Esophagus squamous epithelium (tissue), 4 donors: ENCODE measurements at regions not wholly inside any gene's neighbourhood (a gene's known extent, or its start where the extent isn't known, plus 50 kb on each side); places are given as distances from the start of the nearest gene placed in this dataset.

Experiments
- POLR2A ChIP-seq, 4 donors: fragments of 450-650 bp; IDR thresholded peaks; one replicate each; pipeline ENCODE4 v1.6.1; 2017; ENCODE audit warnings: antibody characterized with exemption in 4 of 4, mild to moderate bottlenecking in 4 of 4, moderate library complexity in 3 of 4
- TF ChIP-seq, protein P1 (sequence below), 6 experiments: fragments of 450-650 bp in 4 of 6; fragments of 200-600 bp in 2 of 6; sonication (generic) in 2 of 6; IDR thresholded peaks; one replicate each; pipeline ENCODE4 v1.5.1; 2016 to 2019; ENCODE audit warnings: antibody characterized with exemption in 6 of 6, mild to moderate bottlenecking in 4 of 6, moderate library complexity in 4 of 6

DNA sequence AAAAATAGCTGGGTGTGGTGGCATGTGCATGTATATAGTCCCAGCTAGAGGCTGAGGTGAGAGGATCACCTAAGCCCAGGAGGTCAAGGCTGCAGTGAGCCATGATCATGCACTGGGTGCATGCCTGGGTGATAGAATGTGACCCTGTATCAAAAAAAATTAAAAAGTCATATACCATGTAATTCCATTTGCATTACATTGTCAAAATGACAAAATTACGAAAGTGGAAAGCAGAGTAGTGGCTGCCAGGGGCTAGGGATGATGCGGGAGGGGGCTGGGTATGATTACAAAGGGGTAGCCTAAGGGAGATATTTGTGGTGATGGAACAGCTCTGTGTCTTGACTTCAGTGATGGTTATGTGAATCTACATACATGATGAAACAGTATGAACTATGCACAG lies 97.8 kb downstream of the KDR start:
- TF ChIP-seq, protein P1, sequence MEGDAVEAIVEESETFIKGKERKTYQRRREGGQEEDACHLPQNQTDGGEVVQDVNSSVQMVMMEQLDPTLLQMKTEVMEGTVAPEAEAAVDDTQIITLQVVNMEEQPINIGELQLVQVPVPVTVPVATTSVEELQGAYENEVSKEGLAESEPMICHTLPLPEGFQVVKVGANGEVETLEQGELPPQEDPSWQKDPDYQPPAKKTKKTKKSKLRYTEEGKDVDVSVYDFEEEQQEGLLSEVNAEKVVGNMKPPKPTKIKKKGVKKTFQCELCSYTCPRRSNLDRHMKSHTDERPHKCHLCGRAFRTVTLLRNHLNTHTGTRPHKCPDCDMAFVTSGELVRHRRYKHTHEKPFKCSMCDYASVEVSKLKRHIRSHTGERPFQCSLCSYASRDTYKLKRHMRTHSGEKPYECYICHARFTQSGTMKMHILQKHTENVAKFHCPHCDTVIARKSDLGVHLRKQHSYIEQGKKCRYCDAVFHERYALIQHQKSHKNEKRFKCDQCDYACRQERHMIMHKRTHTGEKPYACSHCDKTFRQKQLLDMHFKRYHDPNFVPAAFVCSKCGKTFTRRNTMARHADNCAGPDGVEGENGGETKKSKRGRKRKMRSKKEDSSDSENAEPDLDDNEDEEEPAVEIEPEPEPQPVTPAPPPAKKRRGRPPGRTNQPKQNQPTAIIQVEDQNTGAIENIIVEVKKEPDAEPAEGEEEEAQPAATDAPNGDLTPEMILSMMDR (IDR thresholded peaks at IDR 0.05) = no peak
- TF ChIP-seq POLR2A (IDR thresholded peaks at IDR 0.05) = no peak
